GM12864 (cell line): ENCODE measurements at regions not wholly inside any gene's neighbourhood (a gene's known extent, or its start where the extent isn't known, plus 50 kb on each side); places are given as distances from the start of the nearest gene placed in this dataset.
"Not testable (repeated sequence)": the region's sequence is repeated elsewhere in the genome, so short reads cannot be mapped to it uniquely, and the experiment has no call there.

ENCODE experiments used
- DNase-seq: peaks from one replicate; pipeline ENCODE4 v3.0.0-alpha.2; 2011; ENCODE audit warnings: low read depth
- H3K4me3 ChIP-seq: 2 replicates; pipeline ENCODE4 v1.5.1; 2011; ENCODE audit warnings: mild to moderate bottlenecking, low read depth, low read length, control low read depth
- TF ChIP-seq, protein P1 (sequence below): IDR thresholded peaks from 2 replicates; pipeline ENCODE4 v1.5.1; 2011; ENCODE audit warnings: low read depth, mild to moderate bottlenecking, moderate library complexity, low read length, control low read depth, inconsistent platforms; ENCODE audit errors: missing control alignments

DNA sequence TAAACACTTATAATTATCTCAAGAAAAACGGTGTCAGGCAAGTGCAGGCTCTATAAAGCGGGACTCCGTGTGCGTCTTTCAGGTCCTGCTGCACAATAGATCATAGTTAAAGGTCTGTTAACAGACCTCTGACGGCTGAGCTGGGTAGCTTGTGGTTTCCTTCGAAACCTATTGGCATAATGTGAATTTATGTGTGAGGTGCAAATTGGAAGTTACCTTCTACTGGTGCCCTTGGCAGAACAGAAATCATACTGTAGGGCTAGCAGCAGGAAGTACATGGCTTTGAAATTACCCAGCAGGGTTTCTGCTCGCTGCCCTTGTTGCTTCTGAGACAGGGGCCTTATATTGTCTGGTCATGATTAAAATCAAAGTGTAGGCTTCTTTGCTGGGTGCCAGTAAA lies 216.4 kb upstream of the HAND2 start:
- TF ChIP-seq, protein P1, sequence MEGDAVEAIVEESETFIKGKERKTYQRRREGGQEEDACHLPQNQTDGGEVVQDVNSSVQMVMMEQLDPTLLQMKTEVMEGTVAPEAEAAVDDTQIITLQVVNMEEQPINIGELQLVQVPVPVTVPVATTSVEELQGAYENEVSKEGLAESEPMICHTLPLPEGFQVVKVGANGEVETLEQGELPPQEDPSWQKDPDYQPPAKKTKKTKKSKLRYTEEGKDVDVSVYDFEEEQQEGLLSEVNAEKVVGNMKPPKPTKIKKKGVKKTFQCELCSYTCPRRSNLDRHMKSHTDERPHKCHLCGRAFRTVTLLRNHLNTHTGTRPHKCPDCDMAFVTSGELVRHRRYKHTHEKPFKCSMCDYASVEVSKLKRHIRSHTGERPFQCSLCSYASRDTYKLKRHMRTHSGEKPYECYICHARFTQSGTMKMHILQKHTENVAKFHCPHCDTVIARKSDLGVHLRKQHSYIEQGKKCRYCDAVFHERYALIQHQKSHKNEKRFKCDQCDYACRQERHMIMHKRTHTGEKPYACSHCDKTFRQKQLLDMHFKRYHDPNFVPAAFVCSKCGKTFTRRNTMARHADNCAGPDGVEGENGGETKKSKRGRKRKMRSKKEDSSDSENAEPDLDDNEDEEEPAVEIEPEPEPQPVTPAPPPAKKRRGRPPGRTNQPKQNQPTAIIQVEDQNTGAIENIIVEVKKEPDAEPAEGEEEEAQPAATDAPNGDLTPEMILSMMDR = no peak
- DNase-seq = no peak
- H3K4me3 ChIP-seq = no peak overlapping the region

DNA sequence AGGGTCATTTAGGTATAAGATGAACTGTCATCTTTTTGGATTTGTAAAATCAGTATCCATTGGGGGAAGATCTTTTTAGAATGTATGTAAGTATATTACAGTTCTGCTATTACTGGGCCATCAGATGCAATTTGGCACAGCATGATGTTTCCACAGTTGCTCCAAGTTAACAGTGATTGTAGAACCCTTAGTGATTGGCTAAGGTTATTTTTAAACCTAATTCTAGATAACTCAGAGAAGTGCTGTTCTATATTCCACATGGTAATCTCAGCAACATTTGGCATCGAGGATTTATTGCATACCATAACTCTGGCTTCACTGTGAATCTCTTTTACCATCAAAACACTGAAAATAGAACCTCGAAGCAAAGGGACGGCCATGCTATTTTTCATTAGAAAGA lies 215.7 kb upstream of the HAND2 start:
- no peak for DNase-seq
- TF ChIP-seq, protein P1 = no peak
- H3K4me3 ChIP-seq = no peak overlapping the region

DNA sequence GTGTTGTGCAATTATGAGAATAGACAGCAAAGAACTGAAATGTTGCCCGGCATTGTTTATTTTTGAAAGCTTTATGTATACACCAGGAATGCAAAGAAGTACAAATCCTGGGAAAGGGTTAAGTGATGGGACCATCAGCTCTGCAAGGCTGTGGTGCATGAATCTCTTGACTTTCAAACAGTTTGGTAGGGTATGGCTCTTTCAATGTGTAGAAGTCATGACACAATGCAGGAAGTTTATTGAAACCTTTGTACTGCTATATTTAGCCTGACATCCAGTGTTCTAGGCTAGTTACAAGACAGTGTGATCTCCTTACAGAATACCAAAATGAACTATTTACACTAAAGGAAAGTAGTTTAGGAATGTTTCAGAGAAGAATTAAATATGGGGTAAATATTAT lies 206.8 kb upstream of the HAND2 start:
- H3K4me3 ChIP-seq = no peak overlapping the region
- no peak for DNase-seq
- TF ChIP-seq, protein P1 = no peak

DNA sequence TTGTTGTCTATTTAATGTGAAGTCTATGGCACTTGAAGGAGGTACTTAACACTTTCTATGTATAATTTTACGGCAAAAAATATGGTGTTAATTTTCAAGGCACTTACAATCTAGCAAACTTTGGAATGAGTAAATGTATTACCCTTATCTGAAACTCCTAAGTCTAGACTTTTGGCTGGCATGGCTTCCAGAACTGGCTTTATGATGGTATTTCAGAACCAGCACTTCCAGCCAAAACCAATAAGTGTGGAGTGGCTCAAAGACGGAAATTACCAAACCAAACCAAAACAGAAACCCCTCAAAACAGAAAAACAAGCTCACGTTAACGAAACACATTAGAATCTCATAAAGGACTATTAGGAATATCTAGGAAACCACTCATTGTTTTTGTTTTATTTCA lies 205.6 kb upstream of the HAND2 start:
- H3K4me3 ChIP-seq = no peak overlapping the region
- DNase-seq = no peak
- TF ChIP-seq, protein P1 = no peak

DNA sequence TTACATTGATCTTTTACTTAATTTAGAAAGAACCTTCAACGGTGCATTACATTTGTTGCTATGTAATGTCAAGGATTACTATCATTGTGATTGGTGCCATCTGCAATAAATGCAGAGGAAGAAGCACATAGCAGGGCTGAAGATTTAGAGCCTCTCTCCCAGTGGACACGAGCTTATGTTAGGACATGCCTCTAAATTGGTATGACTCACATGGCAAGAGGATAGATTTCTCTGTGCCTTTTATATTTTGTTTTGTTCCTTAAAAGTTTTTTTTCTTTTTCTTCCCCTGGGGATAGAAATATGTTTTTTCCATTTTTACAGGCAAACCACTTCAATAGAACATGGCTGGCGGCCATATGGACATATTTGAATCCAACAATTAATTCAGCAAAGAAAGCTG lies 205.0 kb upstream of the HAND2 start:
- H3K4me3 ChIP-seq = no peak overlapping the region
- no peak for DNase-seq
- TF ChIP-seq, protein P1 = no peak

DNA sequence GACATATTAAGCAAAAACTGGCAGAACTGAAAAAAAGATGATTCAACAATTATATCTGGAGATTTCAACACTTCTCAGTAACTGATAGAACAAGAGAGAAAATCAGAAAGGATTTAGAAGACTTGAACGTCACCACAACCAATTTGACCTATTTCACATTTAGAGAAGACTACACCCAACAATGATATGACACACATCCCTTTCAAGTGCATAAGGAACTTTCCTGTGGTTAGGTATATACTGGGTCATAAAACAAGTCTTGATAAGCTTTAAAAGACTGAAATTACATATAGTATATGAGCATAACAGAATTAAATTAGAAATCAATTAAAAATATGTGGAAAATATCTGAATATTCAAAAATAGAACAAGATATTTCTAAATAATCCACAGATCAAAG lies 201.2 kb upstream of the HAND2 start:
- DNase-seq = no peak
- no peak overlapping the region for H3K4me3 ChIP-seq
- TF ChIP-seq, protein P1 = no peak

DNA sequence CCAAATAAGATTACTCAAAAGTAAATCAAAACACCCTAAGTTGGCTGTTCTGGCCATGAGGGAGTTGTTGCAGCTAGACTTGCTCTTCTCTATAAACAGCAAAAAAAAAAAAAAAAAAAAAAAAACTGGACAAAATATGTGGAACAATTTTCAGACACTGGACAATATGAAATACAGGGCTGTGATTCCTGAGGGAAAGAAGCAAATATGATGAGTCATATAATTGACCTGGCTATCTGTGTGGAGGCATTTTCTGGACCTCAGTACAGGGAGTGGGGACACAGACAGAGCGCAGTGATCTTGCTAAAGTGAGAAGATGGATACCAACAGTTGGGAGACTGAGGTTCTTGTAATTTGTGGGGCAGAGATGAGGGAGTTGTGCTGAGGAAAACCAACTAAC lies 192.0 kb upstream of the HAND2 start:
- H3K4me3 ChIP-seq = no peak overlapping the region
- TF ChIP-seq, protein P1 = no peak
- DNase-seq = no peak

DNA sequence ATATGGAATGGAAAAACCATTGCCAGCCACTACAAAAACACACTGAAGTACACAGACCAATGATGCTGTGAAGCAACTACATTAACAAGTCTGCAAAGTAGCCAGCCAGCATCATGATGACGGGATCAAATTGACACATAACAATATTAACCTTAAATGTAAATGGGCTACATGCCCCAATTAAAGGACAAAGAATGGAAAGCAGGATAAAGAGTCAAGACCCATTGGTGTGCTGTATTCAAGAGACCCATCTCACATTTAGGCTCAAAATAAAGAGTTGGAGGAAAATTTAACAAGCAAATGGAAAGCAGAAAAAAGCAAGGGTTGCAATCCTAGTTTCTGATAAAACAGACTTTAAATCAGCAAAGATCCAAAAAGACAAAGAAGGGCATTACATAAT lies 188.5 kb upstream of the HAND2 start:
- not testable (repeated sequence) for DNase-seq, H3K4me3 ChIP-seq
